Keratinocyte (primary cell): ENCODE measurements at regions not wholly inside any gene's neighbourhood (a gene's known extent, or its start where the extent isn't known, plus 50 kb on each side); places are given as distances from the start of the nearest gene placed in this dataset.

ENCODE experiments used
- EZH2 ChIP-seq: IDR thresholded peaks from one replicate; pipeline ENCODE4 v1.6.1; 2012; ENCODE audit warnings: inconsistent platforms, mild to moderate bottlenecking, low read length, moderate library complexity
- TF ChIP-seq, protein P1 (sequence below), 3 experiments: IDR thresholded peaks in 1 of 3; conservative IDR thresholded peaks in 1 of 3; optimal IDR thresholded peaks in 1 of 3; 2 replicates in 2 of 3; 3 replicates in 1 of 3; pipeline versions ENCODE3 to v1.5.1; 2011; ENCODE audit warnings: low read length in 3 of 3, mild to moderate bottlenecking in 3 of 3, moderate library complexity in 2 of 3, control low read depth in 1 of 3, inconsistent platforms in 1 of 3; ENCODE audit not compliant: insufficient read depth in 2 of 3; ENCODE audit errors: extremely low read depth in 1 of 3

DNA sequence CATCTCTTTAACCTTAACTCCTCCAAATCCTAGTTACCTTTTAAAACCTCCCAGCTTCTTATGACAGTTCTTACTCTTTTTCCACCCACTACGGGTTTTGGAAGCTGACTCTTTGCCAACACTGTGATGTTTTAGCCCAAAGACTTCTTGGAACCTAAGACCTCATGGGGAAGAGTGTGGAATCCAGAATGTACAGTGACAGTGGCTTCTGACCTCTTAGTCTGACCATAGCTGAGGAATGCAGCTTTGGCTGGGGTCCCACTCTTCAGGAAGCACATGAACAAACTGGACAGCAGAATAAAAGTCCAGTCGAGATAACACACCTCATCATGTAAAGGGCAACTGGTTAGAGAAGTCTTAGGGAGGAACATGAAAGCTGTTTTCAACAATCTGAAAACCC is 161.1 kb upstream of the PKDCC start:
- TF ChIP-seq, protein P1, sequence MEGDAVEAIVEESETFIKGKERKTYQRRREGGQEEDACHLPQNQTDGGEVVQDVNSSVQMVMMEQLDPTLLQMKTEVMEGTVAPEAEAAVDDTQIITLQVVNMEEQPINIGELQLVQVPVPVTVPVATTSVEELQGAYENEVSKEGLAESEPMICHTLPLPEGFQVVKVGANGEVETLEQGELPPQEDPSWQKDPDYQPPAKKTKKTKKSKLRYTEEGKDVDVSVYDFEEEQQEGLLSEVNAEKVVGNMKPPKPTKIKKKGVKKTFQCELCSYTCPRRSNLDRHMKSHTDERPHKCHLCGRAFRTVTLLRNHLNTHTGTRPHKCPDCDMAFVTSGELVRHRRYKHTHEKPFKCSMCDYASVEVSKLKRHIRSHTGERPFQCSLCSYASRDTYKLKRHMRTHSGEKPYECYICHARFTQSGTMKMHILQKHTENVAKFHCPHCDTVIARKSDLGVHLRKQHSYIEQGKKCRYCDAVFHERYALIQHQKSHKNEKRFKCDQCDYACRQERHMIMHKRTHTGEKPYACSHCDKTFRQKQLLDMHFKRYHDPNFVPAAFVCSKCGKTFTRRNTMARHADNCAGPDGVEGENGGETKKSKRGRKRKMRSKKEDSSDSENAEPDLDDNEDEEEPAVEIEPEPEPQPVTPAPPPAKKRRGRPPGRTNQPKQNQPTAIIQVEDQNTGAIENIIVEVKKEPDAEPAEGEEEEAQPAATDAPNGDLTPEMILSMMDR (optimal IDR thresholded peaks at IDR 0.05 in 1 of 3, IDR thresholded peaks at IDR 0.05 in 1 of 3, conservative IDR thresholded peaks at IDR 0.05 in 1 of 3; ENCODE audit: extremely low read depth in 1 of 3, insufficient read depth in 2 of 3, low read length in 3 of 3), result no peak
- TF ChIP-seq EZH2, result no peak
